Chondrocyte (in vitro differentiated cells): ENCODE measurements at regions not wholly inside any gene's neighbourhood (a gene's known extent, or its start where the extent isn't known, plus 50 kb on each side); places are given as distances from the start of the nearest gene placed in this dataset.
"Not testable (repeated sequence)": the region's sequence is repeated elsewhere in the genome, so short reads cannot be mapped to it uniquely, and the experiment has no call there.

Experiments used
- DNase-seq: peaks from one replicate; pipeline ENCODE4 v3.0.0; 2021; ENCODE audit warnings: mixed read lengths, low spot score
- H3K27ac Mint-ChIP-seq: one replicate; pipeline ENCODE4 v1.8.0; 2021; ENCODE audit warnings: mild to moderate bottlenecking, moderate library complexity, mixed read lengths; ENCODE audit not compliant: unreplicated experiment
- H3K27me3 Mint-ChIP-seq: 2 replicates; pipeline ENCODE4 v1.8.0; 2021; ENCODE audit warnings: low read depth, mixed read lengths
- H3K36me3 Mint-ChIP-seq: 2 replicates; pipeline ENCODE4 v1.8.0; 2021; ENCODE audit warnings: low read depth, mixed read lengths
- H3K4me1 Mint-ChIP-seq: 2 replicates; pipeline ENCODE4 v1.8.0; 2021; ENCODE audit warnings: low read depth, mild to moderate bottlenecking, mixed read lengths
- H3K4me3 Mint-ChIP-seq: one replicate; pipeline ENCODE4 v1.8.0; 2021; ENCODE audit warnings: mild to moderate bottlenecking, moderate library complexity, mixed read lengths; ENCODE audit not compliant: unreplicated experiment
- H3K9me3 Mint-ChIP-seq: 2 replicates; pipeline ENCODE4 v1.8.0; 2021; ENCODE audit warnings: low read depth, mixed read lengths
- TF ChIP-seq, protein P1 (sequence below): fragments of 200-600 bp; sonication (generic); IDR thresholded peaks from 2 replicates; pipeline ENCODE4 v1.5.0; 2021; ENCODE audit warnings: antibody characterized with exemption, mild to moderate bottlenecking, moderate library complexity

DNA sequence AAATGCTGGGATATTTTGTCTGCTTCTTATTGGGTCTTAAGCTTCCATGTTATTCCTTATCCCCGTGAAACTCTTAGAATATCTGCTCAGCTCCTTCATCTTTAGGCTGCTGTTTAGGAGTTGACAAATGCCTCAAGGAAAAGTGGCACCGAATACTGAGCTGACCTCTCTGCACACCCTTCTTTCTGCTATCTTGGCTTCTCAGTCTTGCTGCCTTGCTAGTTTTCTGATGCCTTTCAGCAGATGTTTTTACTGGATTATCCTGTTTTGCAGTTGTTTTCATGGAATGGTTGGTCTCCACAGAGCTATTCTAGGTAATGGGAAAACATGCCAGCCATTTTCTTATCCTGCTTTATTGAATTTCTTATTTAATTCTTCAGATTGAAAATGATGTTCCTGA is 86.3 kb downstream of the GYPE start:
- Mint-ChIP-seq H3K9me3 (no peaks in the 10 kb centered on the region), H3K4me1 (no peaks in the 10 kb centered on the region), H3K36me3 (no peaks in the 10 kb centered on the region), H3K27me3 (peaks cover 10% of the 10 kb centered on the region), H3K27ac (no peak overlapping the region), H3K4me3 (no peak overlapping the region)
- TF ChIP-seq, protein P1, sequence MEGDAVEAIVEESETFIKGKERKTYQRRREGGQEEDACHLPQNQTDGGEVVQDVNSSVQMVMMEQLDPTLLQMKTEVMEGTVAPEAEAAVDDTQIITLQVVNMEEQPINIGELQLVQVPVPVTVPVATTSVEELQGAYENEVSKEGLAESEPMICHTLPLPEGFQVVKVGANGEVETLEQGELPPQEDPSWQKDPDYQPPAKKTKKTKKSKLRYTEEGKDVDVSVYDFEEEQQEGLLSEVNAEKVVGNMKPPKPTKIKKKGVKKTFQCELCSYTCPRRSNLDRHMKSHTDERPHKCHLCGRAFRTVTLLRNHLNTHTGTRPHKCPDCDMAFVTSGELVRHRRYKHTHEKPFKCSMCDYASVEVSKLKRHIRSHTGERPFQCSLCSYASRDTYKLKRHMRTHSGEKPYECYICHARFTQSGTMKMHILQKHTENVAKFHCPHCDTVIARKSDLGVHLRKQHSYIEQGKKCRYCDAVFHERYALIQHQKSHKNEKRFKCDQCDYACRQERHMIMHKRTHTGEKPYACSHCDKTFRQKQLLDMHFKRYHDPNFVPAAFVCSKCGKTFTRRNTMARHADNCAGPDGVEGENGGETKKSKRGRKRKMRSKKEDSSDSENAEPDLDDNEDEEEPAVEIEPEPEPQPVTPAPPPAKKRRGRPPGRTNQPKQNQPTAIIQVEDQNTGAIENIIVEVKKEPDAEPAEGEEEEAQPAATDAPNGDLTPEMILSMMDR = no peak
- DNase-seq = no peak

DNA sequence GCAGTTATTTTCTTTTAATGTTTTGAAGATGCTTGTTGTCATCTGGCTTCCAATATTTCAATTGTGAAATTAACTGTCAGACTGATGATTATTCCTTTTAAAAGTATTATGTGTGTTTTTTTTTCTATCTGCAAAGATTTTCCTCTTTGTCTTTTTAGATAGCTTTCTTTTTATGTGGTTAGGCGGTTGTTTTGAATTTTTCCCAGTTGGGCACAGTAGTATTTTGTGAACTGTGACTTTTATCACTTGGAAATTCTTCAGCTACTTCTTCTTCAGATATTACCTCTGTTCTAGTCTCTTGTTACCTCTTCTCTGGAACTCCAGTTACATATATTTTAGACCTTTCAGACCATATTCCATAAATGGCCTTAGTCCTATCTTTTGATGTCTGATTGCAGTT is 87.5 kb downstream of the GYPE start:
- DNase-seq, H3K27me3 Mint-ChIP-seq, H3K9me3 Mint-ChIP-seq, H3K36me3 Mint-ChIP-seq, H3K4me3 Mint-ChIP-seq, H3K4me1 Mint-ChIP-seq, H3K27ac Mint-ChIP-seq: not testable (repeated sequence)

DNA sequence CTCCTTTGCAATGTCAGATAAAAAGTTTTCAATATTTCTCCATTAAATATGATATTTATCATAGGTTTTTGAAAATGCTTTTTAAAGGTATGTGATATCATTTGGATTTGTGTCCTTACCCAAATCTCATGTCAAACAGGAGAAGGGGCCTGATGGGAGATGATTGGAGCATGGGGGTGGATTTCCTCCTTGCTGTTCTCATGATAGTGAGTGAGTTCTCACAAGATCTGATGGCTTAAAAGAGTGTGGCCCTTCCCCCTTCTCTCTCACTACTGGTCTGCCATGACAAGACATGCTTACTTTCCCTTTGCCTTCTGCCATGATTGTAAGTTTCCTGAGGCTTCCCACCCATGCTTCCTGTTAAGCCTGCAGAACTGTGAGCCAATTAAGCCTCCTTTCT is 90.0 kb downstream of the GYPE start:
- not testable (repeated sequence) for H3K27ac Mint-ChIP-seq, H3K9me3 Mint-ChIP-seq, DNase-seq, H3K4me1 Mint-ChIP-seq, H3K36me3 Mint-ChIP-seq, H3K27me3 Mint-ChIP-seq, H3K4me3 Mint-ChIP-seq

DNA sequence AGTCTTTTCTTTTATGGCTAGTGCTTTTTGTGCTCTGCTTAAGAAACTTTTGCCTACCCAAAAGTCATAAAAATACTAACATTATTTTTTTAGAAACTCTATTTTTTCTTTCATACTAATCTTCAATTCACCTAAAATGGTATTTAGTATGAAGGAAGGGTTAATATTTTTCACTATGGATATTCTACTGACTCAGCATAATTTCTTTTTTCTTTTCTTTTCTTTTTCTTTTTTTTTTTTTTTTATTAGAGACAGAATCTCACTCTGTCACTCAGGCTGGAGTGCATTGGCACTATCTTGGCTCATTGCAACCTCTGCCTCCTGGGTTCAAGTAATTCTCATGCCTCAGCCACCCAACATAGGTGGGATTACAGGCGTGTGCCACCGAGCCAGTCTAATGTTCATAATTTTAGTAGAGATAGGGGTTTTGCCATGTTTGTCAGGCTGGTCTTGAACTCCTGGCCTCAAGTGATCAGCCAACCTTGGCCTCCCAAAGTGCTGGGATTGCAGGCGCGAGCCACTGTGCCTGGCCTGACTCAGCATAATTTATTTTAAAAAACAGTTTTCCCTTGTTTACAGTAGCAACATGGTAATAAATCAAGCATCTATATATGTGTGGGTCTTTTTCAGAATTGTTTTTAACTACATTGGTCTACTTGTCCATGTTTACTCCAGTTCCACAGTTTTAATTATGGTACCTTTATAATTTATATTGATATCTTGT is 91.8 kb downstream of the GYPE start:
- H3K4me3 Mint-ChIP-seq, H3K4me1 Mint-ChIP-seq, H3K9me3 Mint-ChIP-seq, DNase-seq, H3K27me3 Mint-ChIP-seq, H3K27ac Mint-ChIP-seq, H3K36me3 Mint-ChIP-seq: not testable (repeated sequence)

DNA sequence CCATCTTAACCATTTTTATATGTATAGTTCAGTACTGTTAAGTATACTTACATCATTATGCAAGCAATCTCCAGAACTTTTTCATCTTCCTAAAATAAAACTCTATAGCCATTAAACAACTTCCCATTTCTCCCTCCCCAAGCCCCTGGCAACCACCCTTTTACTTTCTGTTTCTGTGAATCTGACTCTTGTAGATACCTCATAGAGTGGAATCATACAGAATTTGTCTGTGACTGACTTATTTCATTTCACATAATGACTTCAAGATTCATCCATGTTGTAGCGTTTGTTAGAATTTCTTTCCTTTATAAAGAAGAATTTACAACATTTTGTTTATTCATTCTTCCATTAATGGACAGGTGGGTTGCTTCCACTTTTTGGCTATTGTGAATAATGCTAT is 91.2 kb upstream of the FREM3 start:
- H3K27me3 Mint-ChIP-seq = peaks cover 14% of the 10 kb centered on the region
- not testable (repeated sequence) for H3K4me3 Mint-ChIP-seq, H3K4me1 Mint-ChIP-seq, DNase-seq, H3K36me3 Mint-ChIP-seq, H3K27ac Mint-ChIP-seq, H3K9me3 Mint-ChIP-seq

DNA sequence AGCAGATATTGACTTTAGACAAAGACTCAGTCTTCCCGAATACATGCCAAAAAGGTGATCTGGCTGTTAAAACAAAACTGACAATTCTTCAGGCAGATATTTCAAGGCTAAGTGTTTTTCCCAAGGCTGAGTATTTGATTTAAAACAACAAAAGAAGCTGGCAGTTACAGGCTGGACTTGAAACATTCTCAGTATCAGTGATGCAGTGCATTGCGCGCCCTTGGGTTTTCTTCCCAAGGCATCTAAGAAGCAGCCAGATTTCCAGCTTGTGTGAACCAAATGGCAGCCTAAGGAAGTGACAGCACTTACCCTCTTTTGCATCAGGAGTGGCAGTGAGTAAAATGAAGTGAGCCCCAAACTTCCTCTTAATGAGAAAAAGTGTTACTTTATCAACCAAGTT is 90.0 kb upstream of the FREM3 start:
- H3K9me3 Mint-ChIP-seq, H3K4me3 Mint-ChIP-seq, DNase-seq, H3K36me3 Mint-ChIP-seq, H3K27ac Mint-ChIP-seq, H3K4me1 Mint-ChIP-seq: not testable (repeated sequence)
- H3K27me3 Mint-ChIP-seq = peaks cover 11% of the 10 kb centered on the region

DNA sequence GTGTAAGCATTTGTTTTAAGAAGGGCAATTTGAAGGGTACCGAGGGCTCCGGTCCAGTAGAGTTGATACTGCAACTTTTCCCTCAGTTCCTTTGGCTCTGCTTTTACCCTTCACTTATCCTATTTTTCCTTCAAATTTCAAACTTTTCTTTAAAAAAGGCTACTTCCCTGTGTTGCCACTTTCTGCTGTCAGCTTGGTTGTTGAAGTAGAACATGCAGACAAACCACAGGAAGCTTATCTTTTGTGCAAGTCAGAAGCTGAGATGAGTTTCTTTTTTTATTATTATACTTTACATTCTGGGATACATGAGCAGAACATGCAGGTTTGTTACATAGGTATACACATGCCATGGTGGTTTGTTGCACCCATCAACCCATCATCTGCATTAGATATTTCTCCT is 89.1 kb upstream of the FREM3 start:
- H3K9me3 Mint-ChIP-seq, H3K4me3 Mint-ChIP-seq, H3K27ac Mint-ChIP-seq, DNase-seq, H3K4me1 Mint-ChIP-seq, H3K36me3 Mint-ChIP-seq: not testable (repeated sequence)
- H3K27me3 Mint-ChIP-seq = peaks cover 11% of the 10 kb centered on the region

DNA sequence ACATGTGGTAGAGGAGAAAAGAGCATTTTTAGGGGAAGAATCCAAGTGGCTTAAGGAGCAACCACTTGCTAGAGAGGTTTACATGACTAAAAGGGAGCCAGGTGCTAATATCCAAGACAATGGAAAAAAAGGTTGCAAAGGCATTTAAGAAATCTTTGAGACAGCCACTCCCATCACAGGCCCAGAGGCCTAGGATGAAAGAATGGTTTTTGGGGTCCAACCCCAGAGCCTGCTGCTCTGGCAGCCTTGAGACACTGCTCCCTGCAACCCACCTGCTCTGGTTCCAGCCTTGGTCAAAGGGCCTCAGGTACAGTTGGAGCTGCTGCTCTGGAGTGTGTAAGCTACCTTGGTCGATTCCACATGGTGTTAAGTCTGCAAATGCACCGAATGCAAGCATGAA is 84.1 kb upstream of the FREM3 start:
- TF ChIP-seq, protein P1 = no peak
- Mint-ChIP-seq H3K4me1 (no peaks in the 10 kb centered on the region), H3K9me3 (peaks cover 7% of the 10 kb centered on the region), H3K36me3 (no peaks in the 10 kb centered on the region), H3K27ac (no peak overlapping the region), H3K4me3 (no peak overlapping the region), H3K27me3 (peaks cover 8% of the 10 kb centered on the region)
- no peak for DNase-seq
